SK-N-MC (cell line): ENCODE measurements at regions not wholly inside any gene's neighbourhood (a gene's known extent, or its start where the extent isn't known, plus 50 kb on each side); places are given as distances from the start of the nearest gene placed in this dataset.

Experiments
- EZH2 ChIP-seq: fragments of 200-600 bp; sonication (generic); IDR thresholded peaks from one replicate; pipeline ENCODE4 v1.6.1; 2017; ENCODE audit warnings: antibody characterized with exemption
- FOXP2 ChIP-seq: optimal IDR thresholded peaks from 2 replicates; pipeline ENCODE3; 2011; ENCODE audit warnings: mild to moderate bottlenecking, moderate library complexity; ENCODE audit not compliant: insufficient read depth; ENCODE audit errors: extremely low read length, control extremely low read depth
- POLR2AphosphoS5 ChIP-seq: IDR thresholded peaks from 2 replicates; pipeline ENCODE4 v1.6.1; 2012; ENCODE audit warnings: mild to moderate bottlenecking, low read depth, low read length, borderline replicate concordance

- TF ChIP-seq EZH2 (no peak), POLR2AphosphoS5 (no peak), FOXP2 (no peak)
Measured at GRCh38 chr4:148747721-148748268, 305.6 kb upstream of the NR3C2 start.
